Loucy (cell line): ENCODE measurements at regions not wholly inside any gene's neighbourhood (a gene's known extent, or its start where the extent isn't known, plus 50 kb on each side); places are given as distances from the start of the nearest gene placed in this dataset.

Experiments used
- H2AFZ ChIP-seq: fragments of 200-600 bp; sonication (generic); 2 replicates; pipeline ENCODE4 v1.6.0; 2016; ENCODE audit warnings: antibody characterized with exemption, mild to moderate bottlenecking, low read length, moderate library complexity
- H3F3A ChIP-seq: fragments of 200-600 bp; 2 replicates; pipeline ENCODE4 v1.6.0; 2016; ENCODE audit warnings: antibody characterized with exemption, low read depth, mild to moderate bottlenecking
- H3K27me3 ChIP-seq: fragments of 200-600 bp; sonication (generic); 2 replicates; pipeline ENCODE4 v1.6.1; 2014; ENCODE audit warnings: low read length, mild to moderate bottlenecking; ENCODE audit not compliant: insufficient read depth, poor library complexity, severe bottlenecking
- H3K36me3 ChIP-seq: fragments of 200-600 bp; sonication (generic); 2 replicates; pipeline ENCODE4 v1.6.1; 2016; ENCODE audit warnings: low read length; ENCODE audit not compliant: insufficient read depth
- H3K4me1 ChIP-seq: fragments of 200-600 bp; sonication (generic); 2 replicates; pipeline ENCODE4 v1.5.1; 2014; ENCODE audit warnings: low read length, mild to moderate bottlenecking; ENCODE audit not compliant: insufficient read depth, poor library complexity, severe bottlenecking
- H3K4me2 ChIP-seq: fragments of 200-600 bp; sonication (generic); 2 replicates; pipeline ENCODE4 v1.6.0; 2014; ENCODE audit warnings: antibody characterized with exemption, low read length, low read depth, mild to moderate bottlenecking; ENCODE audit not compliant: poor library complexity, severe bottlenecking
- H3K4me3 ChIP-seq: fragments of 200-600 bp; sonication (generic); 2 replicates; pipeline ENCODE4 v1.5.1; 2014; ENCODE audit warnings: low read length, mild to moderate bottlenecking, mixed read lengths; ENCODE audit not compliant: poor library complexity, severe bottlenecking
- H3K79me2 ChIP-seq: fragments of 200-600 bp; sonication (generic); 2 replicates; pipeline ENCODE4 v1.6.1; 2014; ENCODE audit warnings: low read length; ENCODE audit not compliant: insufficient read depth
- H3K9ac ChIP-seq: fragments of 200-600 bp; sonication (generic); 2 replicates; pipeline ENCODE4 v1.6.0; 2014; ENCODE audit warnings: mild to moderate bottlenecking, low read depth, low read length, moderate library complexity; ENCODE audit not compliant: poor library complexity, severe bottlenecking
- H3K9me2 ChIP-seq: fragments of 200-600 bp; sonication (generic); replicated peaks from 2 replicates; pipeline ENCODE4 v1.6.1; 2016; ENCODE audit warnings: low read depth, low read length, mixed read lengths
- H3K9me3 ChIP-seq: fragments of 200-600 bp; sonication (generic); 2 replicates; pipeline ENCODE4 v1.6.1; 2014; ENCODE audit warnings: mild to moderate bottlenecking, antibody characterized with exemption, low read length, low read depth; ENCODE audit not compliant: insufficient read depth
- H4K20me1 ChIP-seq: fragments of 200-600 bp; sonication (generic); 2 replicates; pipeline ENCODE4 v1.6.0; 2014; ENCODE audit warnings: antibody characterized with exemption, low read length, mild to moderate bottlenecking; ENCODE audit not compliant: insufficient read depth, poor library complexity, severe bottlenecking
- EZH2phosphoT487 ChIP-seq: fragments of 200-600 bp; IDR thresholded peaks from 2 replicates; pipeline ENCODE4 v1.6.1; 2018; ENCODE audit warnings: antibody characterized with exemption, mild to moderate bottlenecking, moderate library complexity, borderline replicate concordance
- TF ChIP-seq, protein P1 (sequence below): fragments of 200-600 bp; sonication (generic); conservative IDR thresholded peaks from 2 replicates; pipeline ENCODE4 v1.5.1; 2014; ENCODE audit warnings: mild to moderate bottlenecking, antibody characterized with exemption, low read length

DNA sequence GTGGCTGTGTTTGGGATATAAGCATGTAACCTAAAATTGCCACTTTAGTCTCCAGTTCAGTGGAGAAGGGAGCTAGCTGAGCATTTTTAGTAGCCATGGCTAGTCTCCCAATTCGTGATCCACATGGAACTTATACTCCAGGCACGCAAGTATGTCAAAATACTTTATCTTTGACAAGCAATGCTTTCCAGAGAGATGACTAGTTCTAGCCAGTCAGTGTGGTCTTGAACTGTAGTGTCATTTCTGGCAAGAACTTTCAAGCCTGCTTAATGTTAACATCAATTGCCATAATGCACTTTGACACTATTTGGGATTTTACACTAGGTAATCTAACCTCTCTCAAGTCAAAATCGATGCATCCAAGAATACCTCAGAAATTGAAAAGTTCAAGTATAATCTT, 660.0 kb downstream of the PTPRC start:
- TF ChIP-seq EZH2phosphoT487 = no peak
- TF ChIP-seq, protein P1, sequence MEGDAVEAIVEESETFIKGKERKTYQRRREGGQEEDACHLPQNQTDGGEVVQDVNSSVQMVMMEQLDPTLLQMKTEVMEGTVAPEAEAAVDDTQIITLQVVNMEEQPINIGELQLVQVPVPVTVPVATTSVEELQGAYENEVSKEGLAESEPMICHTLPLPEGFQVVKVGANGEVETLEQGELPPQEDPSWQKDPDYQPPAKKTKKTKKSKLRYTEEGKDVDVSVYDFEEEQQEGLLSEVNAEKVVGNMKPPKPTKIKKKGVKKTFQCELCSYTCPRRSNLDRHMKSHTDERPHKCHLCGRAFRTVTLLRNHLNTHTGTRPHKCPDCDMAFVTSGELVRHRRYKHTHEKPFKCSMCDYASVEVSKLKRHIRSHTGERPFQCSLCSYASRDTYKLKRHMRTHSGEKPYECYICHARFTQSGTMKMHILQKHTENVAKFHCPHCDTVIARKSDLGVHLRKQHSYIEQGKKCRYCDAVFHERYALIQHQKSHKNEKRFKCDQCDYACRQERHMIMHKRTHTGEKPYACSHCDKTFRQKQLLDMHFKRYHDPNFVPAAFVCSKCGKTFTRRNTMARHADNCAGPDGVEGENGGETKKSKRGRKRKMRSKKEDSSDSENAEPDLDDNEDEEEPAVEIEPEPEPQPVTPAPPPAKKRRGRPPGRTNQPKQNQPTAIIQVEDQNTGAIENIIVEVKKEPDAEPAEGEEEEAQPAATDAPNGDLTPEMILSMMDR = no peak
- no peaks in the 10 kb centered on the region for H3K9me2 ChIP-seq
- H3K4me1 ChIP-seq = no peaks in the 10 kb centered on the region
- H3K9ac ChIP-seq = no peak overlapping the region
- no peaks in the 10 kb centered on the region for H3K36me3 ChIP-seq
- H4K20me1 ChIP-seq = no peaks in the 10 kb centered on the region
- no peaks in the 10 kb centered on the region for H3K79me2 ChIP-seq
- no peaks in the 10 kb centered on the region for H3K27me3 ChIP-seq
- no peaks in the 10 kb centered on the region for H3F3A ChIP-seq
- H2AFZ ChIP-seq = no peak overlapping the region
- no peaks in the 10 kb centered on the region for H3K9me3 ChIP-seq
- H3K4me2 ChIP-seq = no peak overlapping the region
- H3K4me3 ChIP-seq = no peak overlapping the region

GRCh38 chr1:199301472-199302217, 662.8 kb downstream of the PTPRC start:
- H4K20me1 ChIP-seq = no peaks in the 10 kb centered on the region
- no peaks in the 10 kb centered on the region for H3K79me2 ChIP-seq
- H2AFZ ChIP-seq = no peak overlapping the region
- no peak overlapping the region for H3K9ac ChIP-seq
- H3K4me2 ChIP-seq = no peak overlapping the region
- H3K4me1 ChIP-seq = no peaks in the 10 kb centered on the region
- H3K27me3 ChIP-seq = no peaks in the 10 kb centered on the region
- H3F3A ChIP-seq = no peaks in the 10 kb centered on the region
- H3K9me2 ChIP-seq = no peaks in the 10 kb centered on the region
- no peaks in the 10 kb centered on the region for H3K36me3 ChIP-seq
- H3K9me3 ChIP-seq = no peaks in the 10 kb centered on the region
- TF ChIP-seq EZH2phosphoT487 = no peak
- TF ChIP-seq, protein P1 = no peak
- no peak overlapping the region for H3K4me3 ChIP-seq

DNA sequence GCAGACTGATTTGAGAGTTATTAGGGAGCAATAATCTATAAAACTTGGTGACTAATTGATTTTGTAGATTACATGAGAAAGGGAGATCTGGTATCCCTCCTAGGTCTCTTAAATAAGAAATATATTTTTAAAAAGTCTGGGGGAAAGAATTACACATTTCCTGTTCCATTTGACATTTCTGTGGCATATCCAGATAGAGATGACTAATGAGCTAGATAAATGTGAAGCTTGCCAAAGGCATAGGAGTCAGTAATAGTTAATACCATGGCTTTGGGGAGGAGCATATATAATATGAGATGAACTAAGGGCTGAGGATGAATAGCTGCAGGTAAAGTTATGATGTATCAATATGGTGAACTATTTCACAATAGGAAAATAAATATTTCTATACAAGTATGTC, 663.7 kb downstream of the PTPRC start:
- Histone ChIP-seq H3K4me1 (no peaks in the 10 kb centered on the region), H3K36me3 (no peaks in the 10 kb centered on the region), H3K9me2 (no peaks in the 10 kb centered on the region), H3K27me3 (no peaks in the 10 kb centered on the region), H3K4me3 (no peak overlapping the region), H4K20me1 (no peaks in the 10 kb centered on the region), H3K9ac (no peak overlapping the region), H3K4me2 (no peak overlapping the region), H2AFZ (no peak overlapping the region), H3K79me2 (no peaks in the 10 kb centered on the region), H3K9me3 (no peaks in the 10 kb centered on the region), H3F3A (no peaks in the 10 kb centered on the region)
- TF ChIP-seq, protein P1 = no peak
- TF ChIP-seq EZH2phosphoT487 = no peak
